GM21576 (cell line): ENCODE measurements at regions not wholly inside any gene's neighbourhood (a gene's known extent, or its start where the extent isn't known, plus 50 kb on each side); places are given as distances from the start of the nearest gene placed in this dataset.

Experiments
- ATAC-seq: cut with Tn5 transposase; IDR thresholded peaks from one replicate; pipeline ENCODE4 v1.9.1; 2021; ENCODE audit warnings: mild to moderate bottlenecking, moderate library complexity; ENCODE audit not compliant: unreplicated experiment

DNA sequence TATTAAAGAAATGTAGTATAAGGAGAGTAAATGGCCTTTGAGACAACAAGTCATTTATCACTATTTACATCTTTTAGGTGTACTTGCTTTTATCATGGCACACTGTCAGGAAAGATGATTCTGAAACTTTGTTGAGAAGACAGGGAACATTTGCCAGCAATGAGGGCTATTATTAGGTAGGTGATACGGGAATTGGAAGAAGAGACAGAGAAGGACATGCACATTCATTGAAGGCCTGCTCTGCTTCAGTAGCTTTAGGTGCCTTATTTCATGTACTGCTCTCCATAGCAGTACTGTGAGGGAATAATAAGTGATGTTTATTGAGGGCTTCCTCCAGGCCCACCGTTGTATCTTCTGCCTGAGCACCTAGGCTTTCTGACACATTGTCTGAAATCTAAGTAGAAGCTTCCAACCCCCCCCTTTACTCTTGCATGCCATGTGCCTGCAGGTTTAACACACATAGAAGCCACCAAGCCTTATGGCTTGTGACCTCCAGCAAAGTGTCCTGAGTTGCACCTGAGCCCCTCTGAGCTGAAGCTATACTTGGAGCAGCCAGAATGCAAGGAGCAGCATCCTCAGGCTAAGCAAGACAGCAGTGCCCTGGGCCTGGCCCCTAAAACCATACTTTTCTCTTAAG lies 275.2 kb upstream of the VLDLR start:
- ATAC-seq, result no peak

DNA sequence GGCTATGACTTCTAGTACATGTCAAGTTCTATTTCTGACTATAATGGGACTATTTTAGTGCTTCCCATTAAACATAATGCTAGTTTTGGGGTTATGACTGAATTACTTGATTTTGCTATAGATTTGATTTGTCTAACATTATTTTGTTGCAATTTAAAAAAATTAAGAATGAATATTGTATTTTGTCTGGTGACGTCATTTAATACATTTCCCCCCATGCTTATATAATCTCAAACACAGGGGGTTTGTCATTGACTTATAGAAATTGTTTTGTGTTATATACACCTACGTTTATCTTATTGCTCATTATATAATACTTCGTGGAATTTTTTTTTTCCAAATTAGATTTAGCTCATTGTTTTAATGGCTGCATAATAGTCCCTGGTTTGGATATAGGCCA lies 270.3 kb upstream of the VLDLR start:
- ATAC-seq, result no peak

DNA sequence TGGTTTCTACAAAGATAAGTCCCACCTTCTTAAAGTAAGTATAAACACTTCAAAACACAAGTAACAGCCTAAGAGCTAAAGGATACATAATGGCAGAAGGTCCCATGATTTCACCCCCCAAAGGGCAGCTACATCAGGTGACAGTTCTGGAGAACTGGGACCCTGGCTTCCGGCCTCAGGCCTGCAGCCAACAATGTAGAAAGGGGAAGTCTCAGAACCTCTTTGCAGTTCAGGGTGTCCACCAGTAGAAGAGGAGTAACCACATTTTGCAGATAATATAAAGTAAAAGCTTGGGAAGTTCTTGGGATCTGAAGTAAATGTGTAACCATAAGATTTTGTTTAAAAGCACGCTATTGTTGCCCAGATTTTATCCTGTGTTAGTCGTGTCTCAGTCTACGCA lies 267.4 kb upstream of the VLDLR start:
- no peak for ATAC-seq

DNA sequence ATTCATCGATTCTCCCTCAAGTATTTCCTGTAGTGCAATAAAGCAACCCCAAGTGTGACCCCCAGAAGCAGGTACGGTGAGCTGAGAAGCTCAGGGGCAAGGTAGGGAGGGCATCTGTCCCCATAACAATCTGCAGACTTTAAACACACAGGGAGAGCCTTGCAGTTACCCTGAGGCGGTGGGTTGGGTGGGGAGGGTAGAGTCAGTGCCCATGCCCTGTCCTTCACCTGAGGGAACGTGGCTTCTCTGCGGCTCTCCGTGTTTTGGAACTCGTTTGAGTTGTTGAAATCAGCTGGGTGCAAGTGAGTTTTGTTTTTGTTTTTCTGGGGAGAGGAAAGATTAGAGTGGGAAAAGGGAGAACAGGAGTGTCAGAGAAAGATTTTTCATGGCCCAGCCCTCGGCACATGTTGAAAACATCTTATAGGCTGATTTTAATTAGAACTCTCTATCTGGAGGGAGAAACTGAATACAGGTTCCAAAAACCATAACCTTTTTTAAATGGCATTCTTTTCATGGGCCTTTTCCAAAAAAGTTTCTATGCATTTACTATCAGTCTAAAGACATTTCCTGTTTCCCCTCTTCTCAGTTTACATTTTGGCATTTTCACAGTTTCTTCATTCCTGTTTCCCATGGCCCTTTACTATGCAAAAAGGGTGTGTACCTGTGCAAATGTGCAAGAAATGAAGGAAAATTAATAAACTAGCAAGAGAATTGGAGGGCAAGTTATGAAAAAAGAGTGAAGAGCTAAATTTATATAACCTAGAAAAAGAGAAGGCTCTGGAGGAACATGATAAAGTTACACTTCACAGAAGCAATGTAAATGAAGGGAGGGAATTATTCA lies 266.5 kb upstream of the VLDLR start:
- ATAC-seq, result no peak

DNA sequence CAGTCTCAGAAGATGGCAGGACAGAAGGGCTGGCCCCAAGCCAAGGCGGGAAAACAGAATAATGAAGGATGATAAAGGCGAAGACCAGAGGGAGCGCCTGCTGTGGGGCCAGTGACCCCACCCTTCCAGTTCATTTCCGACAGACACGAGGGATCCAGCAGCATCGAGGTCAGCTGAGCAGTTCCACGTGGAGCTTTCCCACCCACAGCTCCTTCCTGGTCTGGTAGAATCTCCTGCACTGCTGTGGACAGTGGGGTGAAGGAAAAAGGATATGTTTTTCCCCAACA lies 265.9 kb upstream of the VLDLR start:
- no peak for ATAC-seq

DNA sequence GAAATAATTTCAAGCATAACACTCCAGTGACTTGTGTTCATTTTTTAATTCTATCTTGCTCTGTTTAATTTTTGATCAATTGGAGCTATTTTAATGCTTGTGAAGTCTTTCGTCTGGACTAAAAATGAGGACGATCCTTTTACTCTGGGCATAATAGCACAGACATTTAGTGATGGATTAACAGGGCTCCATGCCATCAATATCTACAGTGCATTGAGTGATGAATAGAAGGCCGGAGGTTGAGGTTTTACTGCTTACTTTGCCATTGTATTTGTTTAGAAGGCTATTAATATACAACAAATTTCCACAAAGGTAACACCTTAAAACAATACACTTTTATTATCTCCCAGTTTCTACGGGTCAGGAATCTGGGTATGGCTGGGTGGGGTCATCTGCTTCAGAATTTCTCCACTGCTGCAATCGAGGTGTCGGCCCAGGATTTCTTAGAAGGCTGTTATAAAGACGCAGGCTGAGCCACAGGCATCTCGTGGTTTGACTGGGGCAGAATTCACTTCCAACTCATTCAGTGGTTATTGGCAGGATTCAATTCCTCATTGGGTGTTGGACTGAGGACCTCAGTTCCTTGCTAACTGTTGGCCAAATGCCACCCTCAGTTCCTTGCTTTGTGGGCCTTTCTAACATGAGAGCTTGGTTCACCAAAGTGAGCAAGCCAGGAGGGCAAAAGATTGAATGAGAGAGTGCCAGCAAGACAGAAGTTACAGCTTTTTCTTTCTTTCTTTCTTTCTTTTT lies 265.4 kb upstream of the VLDLR start:
- ATAC-seq, result no peak

DNA sequence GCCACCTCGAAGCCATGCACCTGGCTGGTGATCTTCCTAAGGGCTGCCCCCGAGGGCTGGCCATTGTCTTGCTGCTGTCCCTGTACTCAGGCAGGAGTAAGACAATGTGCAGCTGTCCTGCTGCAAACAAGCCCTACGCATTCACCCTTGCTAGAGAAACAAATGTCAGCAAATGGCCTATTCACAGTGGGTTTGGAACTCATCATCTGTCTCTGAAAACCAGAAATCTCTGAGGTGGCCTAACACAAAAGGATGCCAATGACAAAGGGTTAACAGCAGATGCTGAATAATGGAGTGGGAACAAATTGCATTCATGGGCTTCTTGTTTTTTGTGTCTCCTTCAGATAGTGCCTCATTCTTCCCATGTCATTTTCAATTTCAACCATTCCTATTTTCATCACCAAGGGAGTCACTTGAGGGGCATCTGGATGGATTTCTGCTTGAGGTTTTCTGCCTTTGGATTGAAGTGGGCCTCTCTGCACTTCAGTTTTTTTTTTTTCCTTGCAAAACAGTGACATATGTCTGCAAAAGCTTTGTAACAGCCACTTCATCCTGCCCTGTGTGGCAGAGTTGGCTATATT lies 261.6 kb upstream of the VLDLR start:
- ATAC-seq, result no peak

DNA sequence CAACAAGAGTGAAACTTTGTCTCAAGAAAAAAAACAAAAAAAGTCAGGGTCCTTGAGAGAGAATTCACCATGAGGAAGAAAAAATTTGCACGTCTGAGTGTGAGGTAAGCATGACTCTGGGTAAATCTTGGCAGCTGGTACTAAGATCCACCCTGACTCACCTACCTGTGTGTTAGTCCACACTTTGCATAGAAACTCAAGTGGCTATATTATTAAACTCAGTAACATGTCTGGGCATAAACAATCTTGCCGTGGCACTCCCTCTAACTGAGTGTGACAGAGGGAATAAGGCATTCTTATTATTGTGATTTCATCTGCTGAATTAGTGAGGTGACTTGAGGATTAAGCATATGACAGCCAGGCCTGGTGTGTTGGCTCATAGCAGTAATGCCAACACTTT lies 259.4 kb upstream of the VLDLR start:
- ATAC-seq, result no peak

DNA sequence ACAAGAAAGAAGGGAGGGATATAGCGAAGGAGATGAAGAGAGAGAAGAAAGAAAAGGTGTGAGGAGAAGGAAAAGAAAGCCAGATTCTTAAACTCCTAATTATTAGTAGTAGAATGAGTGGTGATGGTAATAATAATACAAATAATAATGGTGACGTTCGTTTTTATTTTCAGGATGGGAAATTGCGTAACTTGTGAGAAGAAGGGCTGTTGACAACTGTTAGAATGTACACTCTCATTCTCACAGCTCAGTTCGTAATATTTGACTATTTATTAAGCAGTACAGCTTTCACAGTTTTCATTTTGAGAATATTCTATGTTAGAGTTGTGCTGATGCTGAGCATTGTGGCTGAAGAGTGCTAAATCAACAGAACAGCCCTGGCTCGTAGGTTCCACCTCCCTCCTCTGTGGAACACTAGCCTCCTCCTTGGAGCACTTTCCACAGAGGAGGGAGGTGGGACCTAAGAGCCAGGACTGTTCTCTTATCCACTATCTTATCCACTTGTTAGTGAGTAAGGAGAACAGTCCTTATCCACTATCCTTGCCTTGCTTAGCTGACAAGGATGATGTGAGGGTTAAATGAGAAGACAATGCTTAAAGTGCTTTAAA lies 258.3 kb upstream of the VLDLR start:
- ATAC-seq, result no peak

DNA sequence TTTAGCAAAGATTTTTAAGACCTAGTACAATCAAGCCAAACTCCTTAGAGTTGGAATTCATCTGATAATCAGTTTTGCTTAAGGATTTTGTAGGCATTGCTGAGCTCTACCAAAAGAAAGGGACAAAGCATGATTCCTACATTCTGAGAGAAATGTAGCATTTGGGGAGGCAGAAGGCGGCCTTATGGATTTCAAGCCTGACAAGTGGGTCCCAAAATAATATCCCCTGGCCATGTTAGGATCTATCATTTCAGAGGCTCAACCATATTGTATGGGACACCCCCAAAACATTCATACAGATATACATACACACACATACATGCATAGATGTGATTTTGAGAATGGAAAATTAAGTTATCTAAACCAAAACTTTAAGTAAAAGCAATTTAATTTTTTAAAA lies 257.8 kb upstream of the VLDLR start:
- no peak for ATAC-seq

DNA sequence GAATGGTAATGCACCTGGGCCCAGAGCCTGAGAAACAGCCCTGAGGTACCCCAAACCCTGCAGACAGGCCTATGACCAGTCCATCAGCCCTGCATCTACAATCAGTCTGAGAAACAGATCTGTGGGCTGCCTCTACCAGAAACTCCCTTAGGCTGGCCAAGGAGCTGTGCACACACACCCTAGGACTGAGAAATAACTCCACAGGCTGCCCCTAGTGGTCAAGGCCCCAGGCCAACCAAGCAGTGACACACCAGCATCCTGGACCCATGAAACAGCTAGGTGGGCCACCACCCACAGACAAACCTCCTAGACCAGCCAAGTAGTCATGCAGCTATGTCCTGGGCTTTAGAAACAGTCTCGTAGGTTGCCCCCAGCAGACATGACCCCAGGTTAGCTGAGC lies 253.6 kb upstream of the VLDLR start:
- ATAC-seq, result no peak

DNA sequence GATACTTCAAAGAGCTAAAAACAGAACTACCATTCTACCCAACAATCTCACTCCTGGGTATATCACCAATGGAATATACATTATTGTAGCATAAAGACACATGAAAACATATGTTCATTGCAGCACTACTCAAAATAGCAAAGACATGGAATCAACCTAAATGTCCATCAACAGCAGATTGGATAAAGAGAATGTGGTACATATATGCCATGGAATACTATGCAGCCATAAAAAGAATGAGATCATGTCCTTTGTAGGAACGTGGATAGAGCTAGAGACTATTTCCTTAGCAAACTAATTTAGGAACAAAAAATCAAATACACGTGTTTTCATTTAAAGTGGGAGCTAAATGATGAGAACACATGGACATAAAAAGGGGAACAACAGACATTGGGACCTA lies 247.9 kb upstream of the VLDLR start:
- ATAC-seq, result no peak

DNA sequence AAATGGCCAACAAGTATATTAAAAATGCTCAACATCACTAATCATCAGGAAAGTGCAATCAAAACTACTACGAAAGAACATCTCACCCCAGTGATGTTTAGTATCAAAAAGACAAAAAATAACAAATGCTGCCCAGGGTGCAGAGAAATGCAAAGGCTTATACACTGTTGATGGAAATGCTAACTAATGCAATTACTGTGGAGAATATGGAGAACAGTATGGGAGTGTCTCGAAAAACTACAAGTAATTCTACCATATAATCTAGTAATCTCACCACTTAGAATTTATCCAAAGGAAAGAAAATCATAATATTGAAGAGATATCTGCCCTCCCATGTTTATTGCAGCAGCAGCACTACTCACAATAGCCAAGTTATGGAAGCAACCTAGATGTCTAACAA lies 246.5 kb upstream of the VLDLR start:
- no peak for ATAC-seq

DNA sequence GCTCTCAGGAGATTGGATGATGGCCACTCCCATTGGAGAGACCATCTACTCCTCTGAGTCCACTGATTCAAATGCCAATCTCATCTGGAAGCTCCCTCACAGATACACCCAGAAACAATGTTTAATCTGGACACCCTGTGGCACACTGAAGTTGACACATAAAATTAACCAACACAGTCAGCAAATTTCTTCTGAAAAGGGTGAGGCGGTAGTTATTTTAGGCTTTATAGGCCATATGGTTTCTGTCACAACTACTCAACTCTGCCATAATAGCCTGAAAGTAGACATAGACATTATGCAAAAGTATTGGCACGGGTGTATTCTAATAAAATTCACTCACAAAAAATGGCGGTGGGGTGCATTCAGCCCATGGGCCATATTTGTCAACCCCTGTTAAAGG lies 244.5 kb upstream of the VLDLR start:
- no peak for ATAC-seq

DNA sequence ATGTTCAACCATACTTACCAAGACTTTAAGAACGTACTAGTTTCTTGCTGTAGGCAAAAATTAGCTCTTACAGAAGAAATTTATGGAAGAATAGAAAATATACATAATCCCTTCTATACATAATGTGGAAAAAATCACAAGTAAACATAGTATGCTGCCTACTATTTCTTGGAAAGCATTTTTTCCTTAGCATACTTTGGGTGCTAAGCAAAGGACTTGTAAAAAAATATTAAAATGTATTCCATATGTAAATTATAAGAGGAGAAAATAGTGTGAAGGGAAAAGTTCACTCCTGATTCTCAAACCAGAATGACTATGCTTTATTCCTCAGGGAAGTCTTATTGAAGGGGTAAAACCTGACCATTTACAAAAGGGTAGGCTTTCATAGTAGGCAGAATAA lies 243.8 kb upstream of the VLDLR start:
- ATAC-seq, result no peak

DNA sequence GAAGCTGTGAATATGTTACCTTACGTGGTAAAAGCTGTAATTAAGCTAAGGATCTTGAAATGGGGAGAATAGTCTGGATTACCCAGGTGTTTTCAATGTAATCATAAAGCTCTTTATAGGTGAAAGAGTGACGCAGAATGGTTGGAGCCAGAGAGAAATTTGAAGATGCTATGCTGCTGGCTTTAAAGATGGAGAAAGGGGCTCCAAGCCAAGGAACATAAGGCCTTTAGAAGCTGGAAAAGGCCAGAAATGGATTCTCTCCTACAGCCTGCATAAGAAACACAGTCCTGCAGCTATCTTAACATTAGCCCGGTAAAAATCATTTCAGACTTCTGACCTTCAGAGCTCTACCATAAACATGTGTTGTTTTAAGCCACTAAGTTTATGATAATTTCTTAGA lies 243.3 kb upstream of the VLDLR start:
- no peak for ATAC-seq

DNA sequence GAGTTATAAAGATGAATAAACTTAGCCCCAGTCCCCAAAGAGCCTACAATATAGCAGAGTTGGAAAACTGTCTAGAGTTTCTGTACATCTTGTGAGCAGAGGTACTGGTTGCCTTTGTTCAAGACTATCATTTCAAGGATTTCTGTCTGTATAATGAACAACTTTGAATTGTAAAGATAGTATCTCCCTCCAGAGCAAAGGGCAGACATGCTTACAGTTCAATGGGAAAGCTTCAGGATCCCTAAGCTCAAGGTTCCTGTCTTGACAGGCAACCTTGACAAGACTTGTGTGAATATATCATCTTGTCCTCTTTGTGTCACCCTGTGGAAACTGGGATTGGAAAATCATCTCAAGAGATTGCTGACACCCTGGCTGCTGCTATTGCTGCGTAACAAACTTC lies 242.8 kb upstream of the VLDLR start:
- no peak for ATAC-seq

DNA sequence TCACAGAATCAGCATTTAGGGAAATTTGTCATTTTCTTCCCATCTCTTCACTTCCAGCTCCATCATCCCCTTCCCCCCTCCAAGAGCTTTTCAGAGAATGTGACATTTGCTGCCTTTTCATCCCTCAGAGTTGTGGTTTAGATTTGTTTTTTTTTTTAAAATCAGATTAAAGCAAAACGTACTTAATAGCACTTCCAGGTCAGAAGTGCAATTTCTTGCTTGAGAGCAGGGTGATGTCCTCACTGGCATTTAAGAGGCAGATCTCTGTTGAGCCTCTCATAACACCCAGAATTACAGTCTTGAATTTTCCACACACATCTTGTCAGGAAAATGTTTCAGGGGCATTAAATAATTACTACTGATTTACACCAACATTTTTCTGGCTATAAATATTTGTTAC lies 236.8 kb upstream of the VLDLR start:
- ATAC-seq, result no peak

DNA sequence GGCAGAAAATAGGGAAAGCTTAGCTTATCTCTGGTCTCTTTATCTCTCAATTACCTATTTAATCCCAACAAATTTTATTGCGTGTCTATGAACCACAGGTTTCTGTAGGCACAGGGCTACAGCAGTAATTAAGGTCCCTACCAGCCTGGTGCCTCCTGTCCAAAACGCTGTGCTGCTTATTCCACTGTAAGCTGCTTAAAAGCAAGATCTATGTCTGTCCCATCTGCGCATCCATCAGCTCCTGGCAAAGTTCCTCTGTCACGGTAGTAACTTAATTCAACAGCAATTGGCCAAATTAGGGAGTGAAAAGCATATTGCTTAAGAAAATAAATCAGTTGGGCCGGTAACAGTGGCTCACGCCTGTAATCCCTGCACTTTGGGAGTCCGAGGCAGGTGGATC lies 235.8 kb upstream of the VLDLR start:
- ATAC-seq, result no peak

DNA sequence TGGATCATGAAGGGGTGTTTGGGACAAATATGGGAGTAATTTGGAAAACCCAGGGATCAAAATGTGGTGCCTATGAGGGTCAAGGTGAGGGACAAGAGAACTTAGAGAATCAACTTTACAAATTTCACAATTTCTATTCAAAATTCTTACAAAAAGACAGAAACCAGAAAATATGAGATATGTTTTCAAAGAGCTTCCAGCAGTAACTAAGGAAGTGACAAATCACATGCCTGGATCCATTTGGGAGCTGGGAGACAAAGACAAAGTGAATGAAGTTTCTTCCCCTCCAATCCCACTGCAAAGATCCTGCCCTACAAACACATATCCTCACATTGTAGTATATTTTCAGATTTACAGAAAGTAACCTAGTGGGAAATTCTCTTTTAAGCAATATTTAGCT lies 235.0 kb upstream of the VLDLR start:
- ATAC-seq, result no peak

DNA sequence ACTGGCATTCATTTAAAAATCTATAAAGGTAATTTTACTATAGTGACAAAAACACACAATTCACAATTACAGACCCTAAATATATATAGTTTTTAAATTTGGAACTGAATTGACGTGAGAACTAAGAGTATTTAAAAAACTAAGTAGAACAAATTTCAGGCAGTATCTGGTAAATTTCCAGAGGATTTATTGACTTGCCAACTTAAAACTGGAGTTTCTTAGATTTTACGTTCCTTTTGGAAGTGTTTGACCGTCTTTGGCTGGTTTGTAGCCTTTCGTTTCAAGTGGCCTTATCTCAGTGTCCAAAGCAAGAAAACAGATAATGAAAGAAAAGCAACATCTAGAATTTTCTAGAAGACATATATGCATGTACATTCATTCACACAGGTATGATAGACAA lies 234.4 kb upstream of the VLDLR start:
- no peak for ATAC-seq

DNA sequence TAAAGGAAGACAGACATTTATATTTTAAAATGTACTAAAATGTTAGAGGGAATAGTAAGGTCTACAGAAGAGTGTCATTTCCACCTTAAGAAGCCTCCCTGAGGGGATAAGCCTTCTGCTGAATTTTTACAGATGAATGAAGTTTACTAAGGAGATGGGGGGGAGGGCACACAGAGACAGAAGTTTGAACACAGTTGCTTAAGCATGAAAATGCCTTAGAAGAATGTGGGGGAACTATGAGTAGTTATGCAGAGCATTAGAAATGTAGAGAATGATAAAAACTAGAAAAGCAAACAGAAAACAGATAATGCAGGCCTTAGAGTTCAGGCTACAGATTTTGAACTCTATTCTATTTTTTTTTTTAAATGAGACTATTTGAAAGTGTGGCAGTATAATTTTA lies 232.2 kb upstream of the VLDLR start:
- no peak for ATAC-seq
